Muscle layer of duodenum (tissue), 2 donors: ENCODE measurements at regions not wholly inside any gene's neighbourhood (a gene's known extent, or its start where the extent isn't known, plus 50 kb on each side); places are given as distances from the start of the nearest gene placed in this dataset.

Source experiments
- H3K27ac ChIP-seq: one replicate; pipeline ENCODE4 v1.7.0; 2013; ENCODE audit warnings: mild to moderate bottlenecking, low read length
- H3K27me3 ChIP-seq: one replicate; pipeline ENCODE4 v1.7.0; 2013; ENCODE audit warnings: low read depth, mild to moderate bottlenecking, control low read depth, low read length
- H3K36me3 ChIP-seq, 2 donors: one replicate each; pipeline ENCODE4 v1.7.0; 2013; ENCODE audit warnings: low read length in 2 of 2, control low read depth in 1 of 2, mild to moderate bottlenecking in 1 of 2; ENCODE audit not compliant: insufficient read depth in 2 of 2, control insufficient read depth in 1 of 2
- H3K4me1 ChIP-seq, 2 donors: one replicate each; pipeline ENCODE4 v1.7.0; 2013; ENCODE audit warnings: low read length in 2 of 2, mild to moderate bottlenecking in 2 of 2, control low read depth in 1 of 2, moderate library complexity in 1 of 2; ENCODE audit not compliant: insufficient read depth in 2 of 2, control insufficient read depth in 1 of 2
- H3K4me3 ChIP-seq, 2 donors: one replicate each; pipeline ENCODE4 v1.7.0; 2013; ENCODE audit warnings: low read length in 2 of 2, low read depth in 1 of 2, mild to moderate bottlenecking in 1 of 2
- H3K9me3 ChIP-seq, 2 donors: one replicate each; pipeline ENCODE4 v1.7.0; 2013; ENCODE audit warnings: low read length in 2 of 2, control low read depth in 1 of 2, mild to moderate bottlenecking in 1 of 2; ENCODE audit not compliant: control insufficient read depth in 1 of 2
- donor health status: healthy.

DNA sequence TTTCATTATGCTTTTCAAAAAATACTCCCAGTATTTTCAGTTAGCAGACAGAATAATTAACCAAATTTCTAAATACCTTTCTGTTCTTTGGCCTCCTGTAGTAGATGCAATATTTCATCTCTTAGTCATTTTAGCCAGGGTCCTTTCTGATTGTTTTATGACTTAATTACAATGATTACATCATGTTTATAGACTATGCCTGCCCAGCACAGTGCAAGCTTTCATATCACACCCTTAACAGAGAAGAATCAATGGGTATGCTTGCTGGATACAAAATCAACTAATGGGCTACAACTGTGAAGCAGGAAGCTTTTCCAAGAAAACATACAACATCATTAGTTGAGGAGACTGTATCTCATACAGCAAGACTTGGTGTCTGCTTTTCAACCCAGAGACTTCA, 119.8 kb upstream of the NRSN1 start:
- Histone ChIP-seq H3K4me1 (no peaks in the 10 kb centered on the region), H3K9me3 (no peaks in the 10 kb centered on the region), H3K27ac (no peak overlapping the region), H3K36me3 (peaks cover 0 to 3% of the 10 kb centered on the region in 2 donors), H3K4me3 (no peak overlapping the region), H3K27me3 (no peaks in the 10 kb centered on the region)

DNA sequence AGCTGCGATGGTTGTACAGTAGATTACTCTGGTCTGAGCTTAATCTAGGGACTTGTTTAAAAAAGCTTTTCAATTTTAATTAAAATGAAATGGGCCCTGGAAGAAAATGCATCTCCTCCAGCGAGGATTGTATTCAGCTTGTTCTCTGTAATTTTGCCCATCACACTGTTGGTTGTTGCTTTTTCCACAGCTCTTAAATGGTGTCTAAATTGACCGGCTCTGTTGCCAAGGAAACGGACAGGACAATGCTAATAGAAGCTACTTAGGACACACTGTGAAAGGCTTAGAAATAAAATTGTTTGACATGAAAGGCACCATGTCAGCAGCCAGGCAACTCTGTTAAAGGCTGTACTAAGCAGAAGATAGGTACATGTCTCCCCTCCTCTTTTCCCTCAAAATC, 116.7 kb upstream of the NRSN1 start:
- H3K36me3 ChIP-seq: peaks cover 0 to 3% of the 10 kb centered on the region in 2 donors
- H3K4me3 ChIP-seq: no peak overlapping the region
- H3K27ac ChIP-seq: no peak overlapping the region
- peaks cover 0 to 2% of the 10 kb centered on the region in 2 donors for H3K9me3 ChIP-seq
- H3K4me1 ChIP-seq: no peaks in the 10 kb centered on the region
- no peaks in the 10 kb centered on the region for H3K27me3 ChIP-seq

DNA sequence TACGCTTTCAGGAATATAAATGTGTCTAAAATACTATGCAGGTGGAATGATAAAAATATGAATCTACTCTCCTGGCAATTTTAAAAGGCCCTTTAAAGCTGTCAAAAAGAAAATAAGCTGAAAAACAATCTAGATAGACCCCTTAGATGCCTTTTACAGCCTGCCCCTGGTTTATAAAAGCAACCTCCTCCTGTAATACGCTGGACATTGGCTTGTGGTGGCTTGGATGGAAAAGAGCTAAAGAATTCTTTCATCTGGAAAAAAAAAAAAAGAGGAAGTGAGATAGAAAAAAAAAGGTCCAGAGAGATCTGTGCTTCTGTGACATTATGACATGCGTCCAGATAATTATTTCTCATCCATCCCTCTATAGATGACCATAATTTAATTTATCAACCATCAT, 115.9 kb upstream of the NRSN1 start:
- no peak overlapping the region for H3K27ac ChIP-seq
- H3K27me3 ChIP-seq: no peaks in the 10 kb centered on the region
- H3K36me3 ChIP-seq: no peaks in the 10 kb centered on the region
- no peak overlapping the region for H3K4me3 ChIP-seq
- H3K9me3 ChIP-seq: peaks cover 0 to 2% of the 10 kb centered on the region in 2 donors
- H3K4me1 ChIP-seq: no peaks in the 10 kb centered on the region

- H3K4me3 ChIP-seq: no peak overlapping the region
- H3K9me3 ChIP-seq: peaks cover 0 to 2% of the 10 kb centered on the region in 2 donors
- no peaks in the 10 kb centered on the region for H3K36me3 ChIP-seq
- no peaks in the 10 kb centered on the region for H3K27me3 ChIP-seq
- no peak overlapping the region for H3K27ac ChIP-seq
- no peaks in the 10 kb centered on the region for H3K4me1 ChIP-seq
These were observed 109.7 kb upstream of the NRSN1 start for GRCh38 chr6:24016286-24016685.

GRCh38 chr6:24016857-24017256, 109.2 kb upstream of the NRSN1 start:
- H3K4me1 ChIP-seq: no peaks in the 10 kb centered on the region
- no peaks in the 10 kb centered on the region for H3K27me3 ChIP-seq
- no peak overlapping the region for H3K4me3 ChIP-seq
- no peak overlapping the region for H3K27ac ChIP-seq
- no peaks in the 10 kb centered on the region for H3K36me3 ChIP-seq
- peaks cover 0 to 2% of the 10 kb centered on the region in 2 donors for H3K9me3 ChIP-seq

DNA sequence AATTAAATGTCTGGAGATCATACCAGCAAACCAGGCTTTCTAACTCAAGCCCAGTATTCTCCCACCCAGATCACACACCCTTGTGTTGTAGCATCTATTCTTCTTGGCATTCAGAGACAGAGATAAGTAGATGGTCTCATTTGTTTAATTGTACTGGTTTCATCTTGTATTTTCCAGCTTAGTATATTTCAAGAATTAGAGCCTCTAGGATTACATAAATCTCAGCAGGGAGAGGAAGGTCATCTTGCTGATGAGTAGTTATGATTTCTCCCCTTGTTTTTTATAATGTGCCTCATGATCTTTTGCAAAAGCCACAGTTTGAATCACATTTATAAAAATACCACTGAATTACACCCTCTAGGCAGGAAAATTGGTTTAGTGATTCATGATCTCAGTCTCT, 106.6 kb upstream of the NRSN1 start:
- no peaks in the 10 kb centered on the region for H3K36me3 ChIP-seq
- no peaks in the 10 kb centered on the region for H3K9me3 ChIP-seq
- no peak overlapping the region for H3K4me3 ChIP-seq
- H3K4me1 ChIP-seq: no peaks in the 10 kb centered on the region
- no peak overlapping the region for H3K27ac ChIP-seq
- H3K27me3 ChIP-seq: no peaks in the 10 kb centered on the region

- Histone ChIP-seq H3K27me3 (no peaks in the 10 kb centered on the region), H3K4me1 (no peaks in the 10 kb centered on the region), H3K36me3 (no peaks in the 10 kb centered on the region), H3K9me3 (no peaks in the 10 kb centered on the region), H3K4me3 (no peak overlapping the region), H3K27ac (no peak overlapping the region)
These were observed 106.2 kb upstream of the NRSN1 start for GRCh38 chr6:24019830-24020229.

- Histone ChIP-seq H3K9me3 (no peaks in the 10 kb centered on the region), H3K4me3 (no peak overlapping the region), H3K27me3 (no peaks in the 10 kb centered on the region)
These were observed 100.0 kb upstream of the NRSN1 start for GRCh38 chr6:24026050-24026449.

DNA sequence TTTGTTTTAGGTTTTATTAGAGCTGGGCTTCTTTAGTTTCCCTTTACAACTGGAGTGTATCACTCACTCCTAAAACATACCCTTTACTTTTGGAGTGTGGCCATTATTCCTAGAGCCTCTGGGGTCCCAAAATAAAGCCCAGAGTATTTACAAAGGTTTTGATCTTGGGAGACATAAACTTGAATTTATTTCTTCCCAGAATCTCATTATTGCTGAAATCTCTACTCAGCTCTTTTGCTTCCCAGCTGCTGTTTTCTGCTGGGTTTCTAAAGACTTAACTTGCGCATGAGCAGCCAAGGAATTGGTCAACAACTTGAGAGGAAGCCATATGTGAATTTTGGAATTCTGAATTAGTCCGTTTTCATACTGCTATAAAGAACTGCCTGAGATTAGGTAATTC, 94.5 kb upstream of the NRSN1 start:
- H3K4me1 ChIP-seq: no peaks in the 10 kb centered on the region
- no peak overlapping the region for H3K4me3 ChIP-seq
- peaks cover 0 to 3% of the 10 kb centered on the region in 2 donors for H3K9me3 ChIP-seq
- no peaks in the 10 kb centered on the region for H3K27me3 ChIP-seq
- H3K27ac ChIP-seq: no peak overlapping the region
- H3K36me3 ChIP-seq: no peaks in the 10 kb centered on the region

More at GRCh38 chr6:24026050-24026449, 100.0 kb upstream of the NRSN1 start:
- no peaks in the 10 kb centered on the region for H3K36me3 ChIP-seq
- no peaks in the 10 kb centered on the region for H3K4me1 ChIP-seq
- no peak overlapping the region for H3K27ac ChIP-seq

GRCh38 chr6:24032896-24033688, 92.9 kb upstream of the NRSN1 start:
- no peaks in the 10 kb centered on the region for H3K36me3 ChIP-seq
- no peaks in the 10 kb centered on the region for H3K27me3 ChIP-seq
- H3K9me3 ChIP-seq: peaks cover 0 to 5% of the 10 kb centered on the region in 2 donors
- no peaks in the 10 kb centered on the region for H3K4me1 ChIP-seq
- H3K4me3 ChIP-seq: no peak overlapping the region
- no peak overlapping the region for H3K27ac ChIP-seq

DNA sequence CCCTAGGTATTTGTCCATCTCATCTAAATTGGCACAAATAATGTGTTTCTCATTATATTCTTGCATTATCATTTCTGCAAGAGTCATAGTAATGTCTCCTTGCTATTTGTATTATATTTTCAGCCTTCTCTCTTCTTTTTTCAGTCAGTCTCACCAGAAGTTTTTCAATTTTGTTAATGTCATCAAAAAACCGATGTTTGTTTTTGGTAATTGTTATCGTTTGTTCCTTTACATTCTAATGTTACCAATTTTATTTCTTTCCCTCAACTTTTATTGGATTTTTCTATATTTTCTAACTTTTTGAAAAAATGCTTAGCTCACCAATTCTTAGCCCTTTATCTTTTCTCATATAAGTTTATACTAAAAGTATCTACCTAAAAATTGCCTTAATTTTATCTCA, 82.2 kb upstream of the NRSN1 start:
- H3K4me1 ChIP-seq: no peaks in the 10 kb centered on the region
- no peaks in the 10 kb centered on the region for H3K27me3 ChIP-seq
- no peaks in the 10 kb centered on the region for H3K36me3 ChIP-seq
- H3K4me3 ChIP-seq: no peak overlapping the region
- H3K27ac ChIP-seq: no peak overlapping the region
- peaks cover 0 to 2% of the 10 kb centered on the region in 2 donors for H3K9me3 ChIP-seq
